ENCODE measurements at regions not wholly inside any gene's neighbourhood (a gene's known extent, or its start where the extent isn't known, plus 50 kb on each side); places are given as distances from the start of the nearest gene placed in this dataset.
"Not testable (repeated sequence)": the region's sequence is repeated elsewhere in the genome, so short reads cannot be mapped to it uniquely, and the experiment has no call there.

- POLR2A ChIA-PET; H3K9me3 ChIP-seq (ENCODE audit: control insufficient read depth in 1 of 2, insufficient read depth in 1 of 2, low read length in 2 of 2); H3K9me3 Mint-ChIP-seq; DNase-seq; H3K4me1 Mint-ChIP-seq (ENCODE audit: low read depth); ATAC-seq (ENCODE audit: poor library complexity); H3K36me3 ChIP-seq (ENCODE audit: insufficient read depth, low read length); H3K4me1 ChIP-seq (ENCODE audit: insufficient read depth, low read length); CTCF ChIA-PET; H3K4me3 Mint-ChIP-seq; H3K36me3 Mint-ChIP-seq (ENCODE audit: low read depth); H3K27ac ChIP-seq (ENCODE audit: low read depth in 1 of 2, low read length in 2 of 2); intact Hi-C loops (cut with DNase I, micrococcal nuclease); H3K27me3 ChIP-seq (ENCODE audit: control insufficient read depth in 1 of 2, insufficient read depth in 2 of 2, low read length in 2 of 2); H3K4me3 ChIP-seq (ENCODE audit: low read length); H3K27ac Mint-ChIP-seq: not testable (repeated sequence)
- H3K27me3 Mint-ChIP-seq: peaks cover 12% of the 10 kb centered on the region
Observed at GRCh38 chr12:31162896-31163560, 89.4 kb downstream of the DDX11 start.

GRCh38 chr12:31174293-31174692, 100.6 kb downstream of the DDX11 start:
- H3K9me3 ChIP-seq (ENCODE audit: control insufficient read depth in 1 of 2, insufficient read depth in 1 of 2, low read length in 2 of 2); H3K36me3 Mint-ChIP-seq (ENCODE audit: low read depth); H3K9me3 Mint-ChIP-seq; H3K4me3 Mint-ChIP-seq; POLR2A ChIA-PET; H3K4me3 ChIP-seq (ENCODE audit: low read length); H3K27ac ChIP-seq (ENCODE audit: low read depth in 1 of 2, low read length in 2 of 2); H3K27ac Mint-ChIP-seq; H3K4me1 Mint-ChIP-seq (ENCODE audit: low read depth); ATAC-seq (ENCODE audit: poor library complexity); CTCF ChIA-PET; H3K27me3 Mint-ChIP-seq; DNase-seq; H3K4me1 ChIP-seq (ENCODE audit: insufficient read depth, low read length); H3K27me3 ChIP-seq (ENCODE audit: control insufficient read depth in 1 of 2, insufficient read depth in 2 of 2, low read length in 2 of 2); H3K36me3 ChIP-seq (ENCODE audit: insufficient read depth, low read length); intact Hi-C loops (cut with DNase I, micrococcal nuclease): not testable (repeated sequence)

GRCh38 chr12:31177514-31177913, 103.9 kb downstream of the DDX11 start:
- H3K4me3 ChIP-seq (ENCODE audit: low read length); intact Hi-C loops (cut with DNase I, micrococcal nuclease); H3K27me3 ChIP-seq (ENCODE audit: control insufficient read depth in 1 of 2, insufficient read depth in 2 of 2, low read length in 2 of 2); H3K36me3 Mint-ChIP-seq (ENCODE audit: low read depth); DNase-seq; H3K4me3 Mint-ChIP-seq; H3K4me1 ChIP-seq (ENCODE audit: insufficient read depth, low read length); CTCF ChIA-PET; H3K9me3 ChIP-seq (ENCODE audit: control insufficient read depth in 1 of 2, insufficient read depth in 1 of 2, low read length in 2 of 2); ATAC-seq (ENCODE audit: poor library complexity); H3K27me3 Mint-ChIP-seq; POLR2A ChIA-PET; H3K9me3 Mint-ChIP-seq; H3K27ac ChIP-seq (ENCODE audit: low read depth in 1 of 2, low read length in 2 of 2); H3K36me3 ChIP-seq (ENCODE audit: insufficient read depth, low read length); H3K27ac Mint-ChIP-seq: not testable (repeated sequence)
- peaks cover 14% of the 10 kb centered on the region for H3K4me1 Mint-ChIP-seq (ENCODE audit: low read depth)

GRCh38 chr12:31178875-31179274, 105.2 kb downstream of the DDX11 start:
- peaks cover 14% of the 10 kb centered on the region for H3K4me1 Mint-ChIP-seq (ENCODE audit: low read depth)
- POLR2A ChIA-PET; ATAC-seq (ENCODE audit: poor library complexity); H3K27me3 Mint-ChIP-seq; DNase-seq; CTCF ChIA-PET; intact Hi-C loops (cut with DNase I, micrococcal nuclease); H3K36me3 Mint-ChIP-seq (ENCODE audit: low read depth); H3K4me3 ChIP-seq (ENCODE audit: low read length); H3K9me3 ChIP-seq (ENCODE audit: control insufficient read depth in 1 of 2, insufficient read depth in 1 of 2, low read length in 2 of 2); H3K9me3 Mint-ChIP-seq; H3K27ac ChIP-seq (ENCODE audit: low read depth in 1 of 2, low read length in 2 of 2); H3K4me1 ChIP-seq (ENCODE audit: insufficient read depth, low read length); H3K27ac Mint-ChIP-seq; H3K4me3 Mint-ChIP-seq; H3K36me3 ChIP-seq (ENCODE audit: insufficient read depth, low read length); H3K27me3 ChIP-seq (ENCODE audit: control insufficient read depth in 1 of 2, insufficient read depth in 2 of 2, low read length in 2 of 2): not testable (repeated sequence)

GRCh38 chr12:31179627-31180237, 106.1 kb downstream of the DDX11 start:
- DNase-seq; H3K4me1 ChIP-seq (ENCODE audit: insufficient read depth, low read length); H3K9me3 ChIP-seq (ENCODE audit: control insufficient read depth in 1 of 2, insufficient read depth in 1 of 2, low read length in 2 of 2); CTCF ChIA-PET; H3K27me3 ChIP-seq (ENCODE audit: control insufficient read depth in 1 of 2, insufficient read depth in 2 of 2, low read length in 2 of 2); H3K9me3 Mint-ChIP-seq; H3K27ac ChIP-seq (ENCODE audit: low read depth in 1 of 2, low read length in 2 of 2); H3K36me3 Mint-ChIP-seq (ENCODE audit: low read depth); H3K36me3 ChIP-seq (ENCODE audit: insufficient read depth, low read length); H3K4me3 Mint-ChIP-seq; H3K27me3 Mint-ChIP-seq; POLR2A ChIA-PET; H3K4me3 ChIP-seq (ENCODE audit: low read length); H3K27ac Mint-ChIP-seq; intact Hi-C loops (cut with DNase I, micrococcal nuclease); ATAC-seq (ENCODE audit: poor library complexity): not testable (repeated sequence)
- peaks cover 14% of the 10 kb centered on the region for H3K4me1 Mint-ChIP-seq (ENCODE audit: low read depth)

- ATAC-seq (ENCODE audit: poor library complexity); DNase-seq: not testable (repeated sequence)
Observed at GRCh38 chr12:31182571-31182970, 108.9 kb downstream of the DDX11 start.

GRCh38 chr12:31183107-31183506, 109.4 kb downstream of the DDX11 start:
- CTCF ChIA-PET; H3K36me3 Mint-ChIP-seq (ENCODE audit: low read depth); H3K9me3 Mint-ChIP-seq; intact Hi-C loops (cut with DNase I, micrococcal nuclease); H3K27ac Mint-ChIP-seq; H3K27me3 Mint-ChIP-seq; H3K4me3 ChIP-seq (ENCODE audit: low read length); H3K4me3 Mint-ChIP-seq; H3K27me3 ChIP-seq (ENCODE audit: control insufficient read depth in 1 of 2, insufficient read depth in 2 of 2, low read length in 2 of 2); H3K36me3 ChIP-seq (ENCODE audit: insufficient read depth, low read length); H3K4me1 ChIP-seq (ENCODE audit: insufficient read depth, low read length); POLR2A ChIA-PET; DNase-seq; H3K9me3 ChIP-seq (ENCODE audit: control insufficient read depth in 1 of 2, insufficient read depth in 1 of 2, low read length in 2 of 2); ATAC-seq (ENCODE audit: poor library complexity); H3K27ac ChIP-seq (ENCODE audit: low read depth in 1 of 2, low read length in 2 of 2): not testable (repeated sequence)
- peaks cover 14% of the 10 kb centered on the region for H3K4me1 Mint-ChIP-seq (ENCODE audit: low read depth)

More at GRCh38 chr12:31182571-31182970, 108.9 kb downstream of the DDX11 start:
- H3K27me3 ChIP-seq (ENCODE audit: control insufficient read depth in 1 of 2, insufficient read depth in 2 of 2, low read length in 2 of 2); H3K36me3 Mint-ChIP-seq (ENCODE audit: low read depth); H3K4me3 ChIP-seq (ENCODE audit: low read length); H3K4me3 Mint-ChIP-seq; H3K27me3 Mint-ChIP-seq; CTCF ChIA-PET; H3K36me3 ChIP-seq (ENCODE audit: insufficient read depth, low read length); H3K27ac Mint-ChIP-seq; H3K27ac ChIP-seq (ENCODE audit: low read depth in 1 of 2, low read length in 2 of 2); POLR2A ChIA-PET; H3K9me3 Mint-ChIP-seq; H3K4me1 ChIP-seq (ENCODE audit: insufficient read depth, low read length); H3K9me3 ChIP-seq (ENCODE audit: control insufficient read depth in 1 of 2, insufficient read depth in 1 of 2, low read length in 2 of 2); intact Hi-C loops (cut with DNase I, micrococcal nuclease): not testable (repeated sequence)
- peaks cover 14% of the 10 kb centered on the region for H3K4me1 Mint-ChIP-seq (ENCODE audit: low read depth)
